ENCODE measurements at regions not wholly inside any gene's neighbourhood (a gene's known extent, or its start where the extent isn't known, plus 50 kb on each side); places are given as distances from the start of the nearest gene placed in this dataset.

DNA sequence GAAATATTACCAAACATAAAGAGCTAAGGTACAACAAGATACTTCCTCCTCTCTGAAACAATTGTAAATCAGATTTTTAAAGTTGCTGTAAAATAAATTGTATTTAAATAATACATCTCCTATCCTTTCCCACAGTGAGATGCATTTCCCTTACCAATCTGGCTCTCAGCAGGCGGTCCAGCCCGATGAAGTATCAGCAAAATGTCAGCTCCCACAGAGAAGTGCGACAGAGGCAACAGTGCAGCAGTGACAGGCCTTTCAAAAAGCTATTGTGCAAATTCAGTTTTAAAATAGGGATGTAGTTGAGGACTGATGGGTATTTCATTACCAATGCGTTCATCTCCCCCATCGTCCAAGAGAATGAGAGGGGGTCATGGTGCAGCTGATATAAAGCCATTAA lies 733.2 kb upstream of the GOLIM4 start:
- TF ChIP-seq POLR2A (IDR thresholded peaks at IDR 0.05; ENCODE audit: low read depth, low read length) (no peak), POLR2AphosphoS5 (IDR thresholded peaks at IDR 0.05; ENCODE audit: low read depth, low read length) (no peak), TAF1 (IDR thresholded peaks at IDR 0.05; ENCODE audit: borderline replicate concordance, low read depth, low read length) (no peak)
